Gastroesophageal sphincter (tissue), 4 donors: ENCODE measurements at regions not wholly inside any gene's neighbourhood (a gene's known extent, or its start where the extent isn't known, plus 50 kb on each side); places are given as distances from the start of the nearest gene placed in this dataset.

ENCODE experiments used
- ATAC-seq: fragments of 150-250 bp; one replicate; pipeline ENCODE4 v1.9.1; 2016; ENCODE audit warnings: mild to moderate bottlenecking, moderate library complexity
- H3K27ac ChIP-seq, 4 donors: fragments of 200-600 bp; sonication (generic) in 3 of 4; 1 replicate in 3 of 4; 2 replicates in 1 of 4; pipeline ENCODE4 v1.5.1; 2016 to 2019
- H3K27me3 ChIP-seq: fragments of 200-600 bp; sonication (generic); one replicate; pipeline ENCODE4 v1.5.1; 2019
- H3K36me3 ChIP-seq, 2 donors: fragments of 200-600 bp; sonication (generic); one replicate each; pipeline ENCODE4 v1.5.1; 2019; ENCODE audit warnings: control low read depth in 1 of 2
- H3K4me1 ChIP-seq, 3 donors: fragments of 200-600 bp; sonication (generic); 1 replicate in 2 of 3; 2 replicates in 1 of 3; pipeline ENCODE4 v1.5.1; 2016 to 2019; ENCODE audit warnings: control low read depth in 2 of 3
- H3K4me3 ChIP-seq, 2 donors: fragments of 200-600 bp; sonication (generic); one replicate each; pipeline ENCODE4 v1.5.1; 2019; ENCODE audit warnings: mild to moderate bottlenecking in 1 of 2, moderate library complexity in 1 of 2
- H3K9me3 ChIP-seq, 3 donors: fragments of 200-600 bp; sonication (generic); one replicate each; pipeline ENCODE4 v1.5.1; 2017 to 2019; ENCODE audit warnings: control low read depth in 2 of 3
- CTCF ChIP-seq, 4 experiments: fragments of 200-600 bp in 2 of 4; fragments of 450-650 bp in 2 of 4; sonication (generic) in 1 of 4; IDR thresholded peaks; one replicate each; pipeline ENCODE4 v1.5.1; 2017 to 2019; ENCODE audit warnings: antibody characterized with exemption in 4 of 4, mild to moderate bottlenecking in 2 of 4, moderate library complexity in 2 of 4
- EP300 ChIP-seq: sonication (generic); formaldehyde crosslinking; IDR thresholded peaks from one replicate; pipeline ENCODE4 v1.6.1; 2017; ENCODE audit warnings: antibody characterized with exemption, mild to moderate bottlenecking
- POLR2A ChIP-seq, 2 donors: fragments of 450-650 bp; IDR thresholded peaks; one replicate each; pipeline ENCODE4 v1.6.1; 2017; ENCODE audit warnings: antibody characterized with exemption in 2 of 2, mild to moderate bottlenecking in 2 of 2, moderate library complexity in 1 of 2
- POLR2AphosphoS5 ChIP-seq: sonication (generic); formaldehyde crosslinking; IDR thresholded peaks from one replicate; pipeline ENCODE4 v1.6.1; 2017; ENCODE audit warnings: antibody characterized with exemption
- WGBS, 2 donors: methylation state at CpG; one replicate each; pipeline ENCODE4 v1.1.5; 2018; ENCODE audit warnings: low coverage in 1 of 2; 5-methylcytosine and 5-hydroxymethylcytosine counted together

- no peaks in the 10 kb centered on the region for H3K27me3 ChIP-seq
- H3K4me1 ChIP-seq: no peaks in the 10 kb centered on the region
- no peak overlapping the region for H3K27ac ChIP-seq
- no peaks in the 10 kb centered on the region for H3K9me3 ChIP-seq
- no peak overlapping the region for H3K4me3 ChIP-seq
- no peaks in the 10 kb centered on the region for H3K36me3 ChIP-seq
- TF ChIP-seq CTCF (IDR thresholded peaks at IDR 0.05): no peak
- no peak for TF ChIP-seq POLR2A (IDR thresholded peaks at IDR 0.05)
- no peak for TF ChIP-seq EP300
- no peak for TF ChIP-seq POLR2AphosphoS5
- ATAC-seq: no peak
- WGBS, 2 donors: 31 to 56% methylated on average over 1 of the region's 1 CpG
Measured at GRCh38 chr6:9064156-9064555, 628.8 kb upstream of the SLC35B3 start.

- Histone ChIP-seq H3K9me3 (no peaks in the 10 kb centered on the region), H3K4me3 (no peak overlapping the region), H3K4me1 (no peaks in the 10 kb centered on the region), H3K36me3 (no peaks in the 10 kb centered on the region), H3K27me3 (no peaks in the 10 kb centered on the region), H3K27ac (no peak overlapping the region)
- TF ChIP-seq POLR2A (IDR thresholded peaks at IDR 0.05) (no peak), EP300 (no peak), POLR2AphosphoS5 (no peak), CTCF (IDR thresholded peaks at IDR 0.05) (no peak)
- 25 to 29% methylated on average over 1 of the region's 2 CpGs for WGBS, 2 donors
- ATAC-seq: no peak
Measured at GRCh38 chr6:9062596-9062995, 627.3 kb upstream of the SLC35B3 start.

GRCh38 chr6:9057937-9058336, 622.6 kb upstream of the SLC35B3 start:
- TF ChIP-seq EP300 (no peak), POLR2A (IDR thresholded peaks at IDR 0.05) (no peak), CTCF (IDR thresholded peaks at IDR 0.05) (no peak), POLR2AphosphoS5 (no peak)
- no peak for ATAC-seq
- Histone ChIP-seq H3K4me1 (no peaks in the 10 kb centered on the region), H3K36me3 (no peaks in the 10 kb centered on the region), H3K27ac (no peak overlapping the region), H3K4me3 (no peak overlapping the region), H3K27me3 (no peaks in the 10 kb centered on the region), H3K9me3 (no peaks in the 10 kb centered on the region)
- WGBS, 2 donors: 44 to 47% methylated on average over 2 of the region's 2 CpGs

GRCh38 chr6:9056556-9056955, 621.2 kb upstream of the SLC35B3 start:
- no peaks in the 10 kb centered on the region for H3K36me3 ChIP-seq
- TF ChIP-seq CTCF (IDR thresholded peaks at IDR 0.05) (no peak), POLR2A (IDR thresholded peaks at IDR 0.05) (no peak), EP300 (no peak), POLR2AphosphoS5 (no peak)
- no peak overlapping the region for H3K4me3 ChIP-seq
- H3K4me1 ChIP-seq: no peaks in the 10 kb centered on the region
- H3K9me3 ChIP-seq: no peaks in the 10 kb centered on the region
- no peak for ATAC-seq
- no peak overlapping the region for H3K27ac ChIP-seq
- WGBS, 2 donors: 44 to 50% methylated on average over 2 of the region's 2 CpGs
- H3K27me3 ChIP-seq: no peaks in the 10 kb centered on the region

- ATAC-seq: no peak
- Histone ChIP-seq H3K4me3 (no peak overlapping the region), H3K27me3 (no peaks in the 10 kb centered on the region), H3K4me1 (no peaks in the 10 kb centered on the region), H3K27ac (no peak overlapping the region), H3K9me3 (no peaks in the 10 kb centered on the region), H3K36me3 (no peaks in the 10 kb centered on the region)
- TF ChIP-seq CTCF (IDR thresholded peaks at IDR 0.05) (no peak), EP300 (no peak), POLR2AphosphoS5 (no peak), POLR2A (IDR thresholded peaks at IDR 0.05) (no peak)
- WGBS, 2 donors: 70 to 92% methylated on average over 3 of the region's 3 CpGs
Measured at GRCh38 chr6:9044426-9044825, 609.1 kb upstream of the SLC35B3 start.
